Inferior parietal cortex (tissue), 1 donor: ENCODE measurements at regions not wholly inside any gene's neighbourhood (a gene's known extent, or its start where the extent isn't known, plus 50 kb on each side); places are given as distances from the start of the nearest gene placed in this dataset.

Source experiments
- DNase-seq: peaks from one replicate; pipeline ENCODE4 v3.0.0-alpha.2; 2016; ENCODE audit errors: extremely low spot score

DNA sequence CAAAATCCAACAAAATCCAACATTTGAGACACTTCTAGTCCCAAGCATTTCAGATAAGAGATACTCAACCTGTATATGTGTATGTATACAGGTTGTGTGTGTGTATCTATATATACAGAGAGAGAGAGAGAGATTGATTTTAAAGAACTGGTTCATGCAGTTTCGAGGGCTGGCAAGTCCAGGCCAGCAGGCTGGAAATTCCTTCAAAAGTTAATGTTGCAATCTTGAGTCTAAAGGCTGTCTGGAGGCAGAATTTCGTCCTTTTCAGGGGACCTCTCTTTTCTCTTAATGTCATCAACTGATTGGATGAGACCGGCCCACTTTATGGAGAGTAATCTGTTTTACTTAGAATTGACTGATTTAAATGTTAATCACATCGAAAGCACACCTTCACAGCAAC, 199.6 kb upstream of the IL12A start:
- no peak for DNase-seq

DNA sequence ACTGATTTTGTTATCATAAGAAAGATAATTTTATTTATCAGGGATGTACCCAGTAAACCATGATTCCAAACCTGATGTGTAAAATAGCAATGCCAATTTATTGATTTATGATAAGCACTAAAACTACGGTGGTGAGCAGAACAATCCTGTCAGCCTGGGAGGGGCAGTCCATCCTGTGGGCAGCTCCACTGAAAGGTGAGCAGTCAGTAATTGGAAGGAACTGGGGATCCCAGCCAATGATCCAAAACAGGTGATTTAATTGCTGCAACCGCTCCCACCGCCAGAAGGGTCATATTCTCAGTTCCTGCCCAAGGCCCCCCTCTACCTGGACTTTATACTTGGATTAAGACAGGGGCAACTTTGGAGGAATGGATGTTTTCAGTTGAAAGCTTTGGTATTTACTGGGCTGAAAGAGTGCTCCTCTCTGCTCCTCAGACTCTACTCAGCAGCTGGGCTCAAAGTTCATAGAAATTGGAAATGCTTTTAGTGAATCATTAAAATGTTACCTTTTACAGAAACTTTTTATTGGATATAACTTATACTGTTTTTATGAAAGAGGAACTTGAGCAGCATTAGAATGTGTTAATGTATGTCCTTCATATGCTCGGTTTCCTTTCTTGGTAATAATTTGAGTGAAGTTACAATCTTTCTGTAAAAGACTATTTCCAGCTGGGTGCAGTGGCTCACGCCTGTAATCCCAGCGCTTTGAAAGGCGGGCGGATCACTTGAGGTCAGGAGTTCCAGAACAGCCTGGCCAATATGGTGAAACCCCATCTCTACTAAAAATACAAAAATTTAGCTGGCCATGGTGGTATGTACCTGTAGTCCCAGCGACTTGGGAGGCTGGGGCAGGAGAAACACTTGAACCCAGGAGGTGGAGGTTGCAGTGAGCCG, 198.6 kb upstream of the IL12A start:
- DNase-seq = no peak

DNA sequence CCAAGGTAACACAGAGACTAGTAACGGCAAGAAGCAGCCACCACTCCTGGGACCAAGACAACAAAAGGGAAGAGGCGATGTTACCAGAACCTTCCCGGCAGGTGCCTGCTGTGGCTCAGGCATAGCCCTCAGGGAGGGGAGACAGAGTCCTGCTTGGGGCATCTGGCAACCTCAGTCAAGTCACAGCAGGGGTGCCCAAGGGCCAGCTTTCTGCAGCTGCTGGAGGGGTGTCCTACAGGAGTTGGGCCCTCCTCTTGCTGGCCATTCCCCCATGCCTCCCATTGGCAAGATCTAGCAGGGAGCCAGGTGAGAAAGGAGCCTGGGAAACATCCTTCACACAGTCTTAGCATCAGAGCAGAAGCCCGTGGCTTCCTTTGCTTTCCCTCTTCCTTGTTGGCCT, 197.3 kb upstream of the IL12A start:
- DNase-seq = no peak

GRCh38 chr3:159792070-159792469, 196.6 kb upstream of the IL12A start:
- peak; percentile 58 for DNase-seq

DNA sequence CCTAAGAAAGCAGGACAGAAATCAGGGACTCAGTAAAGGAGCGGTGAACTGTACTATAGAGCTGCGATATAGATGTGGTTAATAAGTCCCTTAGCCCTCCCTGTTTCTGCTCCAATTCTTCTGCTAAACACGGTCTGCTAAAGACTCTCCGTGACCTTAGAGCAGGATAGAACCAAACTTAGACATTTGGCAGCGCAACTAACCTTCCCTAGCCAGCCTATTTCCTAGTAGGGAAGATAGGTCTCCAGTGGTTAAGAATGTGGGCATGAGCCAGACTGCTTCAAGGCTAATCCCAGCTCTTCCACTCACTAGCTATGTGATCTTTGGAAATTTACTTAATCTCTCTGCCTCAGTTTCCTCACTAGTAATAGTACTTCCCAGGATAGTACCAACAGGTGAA, 193.6 kb upstream of the IL12A start:
- no peak for DNase-seq

- no peak for DNase-seq
Measured at GRCh38 chr3:159795681-159796175, 192.9 kb upstream of the IL12A start.

DNA sequence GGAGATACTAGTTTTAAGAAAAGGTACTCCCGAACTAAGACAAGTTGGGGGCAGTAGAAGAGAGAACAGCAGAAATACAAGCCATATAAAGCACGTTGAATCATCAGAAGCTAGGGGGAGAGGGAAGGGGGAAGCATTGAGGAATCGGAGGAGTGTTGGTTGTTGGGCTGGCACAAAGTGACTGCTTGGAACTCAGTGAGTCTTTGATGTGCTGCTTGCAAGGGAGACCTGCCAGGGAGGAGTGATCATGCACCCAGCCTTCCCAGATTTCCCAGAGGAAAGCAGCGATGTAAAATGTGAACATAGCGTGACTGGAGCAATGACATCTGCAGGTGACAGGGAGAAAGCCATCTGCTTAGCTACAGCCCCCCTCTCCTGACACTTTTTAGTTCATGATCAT, 192.4 kb upstream of the IL12A start:
- DNase-seq = no peak

- peak; percentile 59 for DNase-seq
Measured at GRCh38 chr3:159796744-159797143, 191.9 kb upstream of the IL12A start.

GRCh38 chr3:159797771-159798170, 190.9 kb upstream of the IL12A start:
- no peak for DNase-seq

DNA sequence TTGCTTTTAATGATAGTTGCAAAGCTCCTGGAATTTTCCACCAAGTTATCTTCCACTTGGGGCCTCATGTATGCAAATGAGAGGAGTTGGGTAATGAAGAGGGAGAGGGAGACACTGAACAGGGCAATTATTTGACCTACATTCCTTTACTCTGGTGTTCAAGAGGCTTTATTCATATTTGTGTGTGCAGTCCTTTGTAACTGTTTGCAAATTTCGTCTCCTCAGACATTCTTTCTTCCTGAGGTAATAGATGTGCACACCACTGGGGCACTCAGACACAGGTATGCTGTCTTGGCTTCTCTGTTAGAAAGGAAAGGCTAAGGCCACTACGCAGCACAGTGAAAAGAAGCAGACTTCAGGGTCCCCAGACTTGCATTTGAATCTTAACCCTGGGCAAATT, 189.7 kb upstream of the IL12A start:
- no peak for DNase-seq

GRCh38 chr3:159800434-159801155, 188.0 kb upstream of the IL12A start:
- DNase-seq = no peak

- no peak for DNase-seq
Measured at GRCh38 chr3:159802864-159803263, 185.8 kb upstream of the IL12A start.

- no peak for DNase-seq
Measured at GRCh38 chr3:159803459-159803858, 185.2 kb upstream of the IL12A start.

- DNase-seq = peak; percentile 94
Measured at GRCh38 chr3:159804726-159805410, 183.8 kb upstream of the IL12A start.

DNA sequence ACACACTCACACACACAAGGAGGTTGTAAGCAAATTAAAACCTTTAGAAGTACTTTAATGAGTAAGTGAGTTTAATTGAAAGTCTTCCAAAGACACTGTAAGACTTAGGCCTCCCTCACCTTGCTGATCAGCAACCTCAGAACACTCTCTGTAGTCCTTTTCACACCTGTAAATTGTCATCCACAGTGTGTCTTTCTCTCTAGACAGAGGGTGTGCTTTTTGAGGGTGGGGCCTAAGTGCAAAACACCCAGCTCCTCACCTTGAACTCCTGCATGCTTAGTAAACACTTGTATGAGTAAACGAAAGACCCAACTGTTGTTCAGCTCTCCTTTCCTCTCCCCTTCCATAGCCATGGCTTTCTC, 183.2 kb upstream of the IL12A start:
- no peak for DNase-seq

GRCh38 chr3:159806412-159806811, 182.2 kb upstream of the IL12A start:
- DNase-seq = no peak

- no peak for DNase-seq
Measured at GRCh38 chr3:159807137-159808040, 181.2 kb upstream of the IL12A start.

GRCh38 chr3:159813822-159814531, 174.7 kb upstream of the IL12A start:
- DNase-seq = no peak

DNA sequence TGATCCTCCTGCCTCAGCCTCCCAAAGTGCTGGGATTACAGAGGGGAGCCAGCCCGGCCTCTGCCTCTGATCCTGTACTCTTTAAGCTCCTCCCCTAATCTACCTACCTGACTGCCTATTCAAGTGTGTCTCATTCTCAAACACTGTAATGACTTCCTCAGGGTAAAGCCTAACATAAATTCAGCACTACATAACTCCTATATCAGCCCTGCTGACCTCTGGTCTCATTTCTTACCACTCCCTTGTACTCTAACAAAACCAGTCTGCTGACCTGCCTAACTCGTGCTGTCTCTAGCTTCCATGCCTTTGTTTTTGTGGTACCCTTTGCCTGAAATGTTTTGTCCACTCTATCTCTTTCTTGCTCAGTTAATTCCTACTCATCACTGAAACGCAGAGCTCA, 172.1 kb upstream of the IL12A start:
- no peak for DNase-seq

DNA sequence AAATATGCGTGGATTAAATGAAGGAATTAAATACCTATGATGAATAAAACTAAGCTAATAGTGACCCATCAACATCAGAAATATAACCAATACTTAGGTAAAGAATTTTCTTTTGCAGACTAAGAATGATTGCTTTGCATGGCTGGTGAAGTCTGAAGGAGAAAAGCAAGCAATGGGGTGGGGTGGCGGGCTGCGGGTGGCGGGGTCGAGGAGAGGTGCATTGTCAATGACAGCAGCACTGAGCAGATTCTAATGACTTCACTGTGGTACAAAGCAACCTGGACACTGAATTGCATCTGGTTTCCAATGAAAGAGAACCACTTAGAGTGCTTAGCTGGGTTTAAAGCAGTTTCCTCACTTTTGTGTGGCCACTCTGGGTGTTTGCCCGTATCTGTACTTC, 171.5 kb upstream of the IL12A start:
- no peak for DNase-seq

GRCh38 chr3:159817571-159817970, 171.1 kb upstream of the IL12A start:
- no peak for DNase-seq
